Stimulated activated CD8-positive, alpha-beta memory T cell treated with anti-CD3 and anti-CD28 coated beads, Interleukin-2, amount 100 ng/mL, for 1 hour (primary cell): ENCODE measurements at regions not wholly inside any gene's neighbourhood (a gene's known extent, or its start where the extent isn't known, plus 50 kb on each side); places are given as distances from the start of the nearest gene placed in this dataset.

ENCODE experiments used
- DNase-seq, 2 donors: peaks; one replicate each; pipeline ENCODE4 v3.0.0-alpha.2; 2020; ENCODE audit warnings: low read depth in 2 of 2

- DNase-seq = no peak
These were observed 65.3 kb upstream of the C14orf180 start for GRCh38 chr14:104514156-104514848.

GRCh38 chr14:104515059-104515810 is 64.3 kb upstream of the C14orf180 start:
- DNase-seq = no peak

DNA sequence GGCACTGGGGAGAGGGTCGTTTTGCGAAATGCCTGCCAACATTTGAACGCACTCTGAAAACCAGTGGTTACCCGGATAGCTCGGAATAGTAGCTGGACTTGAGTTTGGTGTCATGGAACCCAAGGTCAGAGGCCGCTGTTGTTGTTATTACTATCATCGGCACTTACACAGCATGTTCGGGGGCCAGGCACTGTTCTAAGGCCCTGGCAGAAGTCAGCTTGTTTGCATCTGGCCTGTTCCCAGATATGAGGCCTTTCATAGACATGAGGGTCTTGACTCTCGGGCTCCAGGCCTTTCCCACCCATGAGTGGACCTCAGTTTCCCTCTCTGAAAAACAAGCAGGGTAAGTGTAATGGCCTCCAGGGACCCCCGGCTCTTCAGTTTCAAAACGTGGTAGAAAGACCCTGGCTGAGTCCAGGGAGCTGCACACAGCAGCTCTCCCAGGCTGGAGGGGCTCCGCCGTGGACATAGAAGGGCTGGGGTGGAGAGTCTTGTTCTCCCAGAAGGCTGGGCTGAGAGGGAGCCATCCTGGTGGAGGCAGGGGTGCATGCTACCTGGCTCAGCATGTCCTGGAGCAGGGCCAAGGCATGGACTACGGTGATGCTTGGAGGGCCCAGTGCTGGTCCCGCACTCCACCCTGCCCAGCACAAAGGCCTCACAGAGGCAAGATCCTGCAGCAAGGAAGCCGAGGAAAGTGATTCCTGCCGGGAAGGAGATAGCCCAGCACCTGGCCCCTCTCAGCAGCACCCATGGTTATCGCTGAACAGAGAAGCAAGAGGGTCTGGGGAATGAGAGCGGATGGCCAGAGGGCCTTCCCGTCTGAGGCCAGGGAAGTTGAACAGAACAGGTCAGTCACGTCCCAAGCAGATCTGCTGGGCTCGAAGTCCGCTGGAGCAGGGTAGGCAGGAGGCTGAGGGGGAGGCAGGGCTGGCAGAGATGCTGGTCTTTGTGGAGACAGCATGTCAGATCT is 63.5 kb upstream of the C14orf180 start:
- no peak for DNase-seq

- DNase-seq = no peak
These were observed 62.7 kb upstream of the C14orf180 start for GRCh38 chr14:104516906-104517305.

GRCh38 chr14:104517426-104517825 is 62.1 kb upstream of the C14orf180 start:
- no peak for DNase-seq

DNA sequence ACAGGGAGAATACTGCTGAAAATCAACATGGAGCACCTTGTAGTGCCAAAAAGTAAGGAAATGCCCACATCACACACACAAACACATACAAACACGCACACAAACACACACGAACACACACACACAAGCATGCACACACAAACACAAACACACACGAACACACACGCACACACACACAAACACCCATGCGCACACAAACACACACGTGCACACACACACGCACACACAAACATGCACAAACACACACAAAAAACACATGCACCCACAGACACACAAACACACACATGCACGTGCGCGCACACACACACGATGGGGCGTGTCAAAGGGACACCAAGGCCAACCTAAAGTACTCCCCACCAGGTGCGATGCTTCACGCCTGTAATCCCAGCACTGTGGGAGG is 61.7 kb upstream of the C14orf180 start:
- no peak for DNase-seq

GRCh38 chr14:104518659-104519350 is 60.8 kb upstream of the C14orf180 start:
- DNase-seq = no peak

- no peak for DNase-seq
These were observed 59.8 kb upstream of the C14orf180 start for GRCh38 chr14:104519721-104520120.

GRCh38 chr14:104520620-104521410 is 58.7 kb upstream of the C14orf180 start:
- DNase-seq = no peak

GRCh38 chr14:104521816-104522745 is 57.5 kb upstream of the C14orf180 start:
- no peak for DNase-seq

- no peak for DNase-seq
These were observed 56.5 kb upstream of the C14orf180 start for GRCh38 chr14:104522926-104523545.

- no peak for DNase-seq
These were observed 56.0 kb upstream of the C14orf180 start for GRCh38 chr14:104523546-104523935.

DNA sequence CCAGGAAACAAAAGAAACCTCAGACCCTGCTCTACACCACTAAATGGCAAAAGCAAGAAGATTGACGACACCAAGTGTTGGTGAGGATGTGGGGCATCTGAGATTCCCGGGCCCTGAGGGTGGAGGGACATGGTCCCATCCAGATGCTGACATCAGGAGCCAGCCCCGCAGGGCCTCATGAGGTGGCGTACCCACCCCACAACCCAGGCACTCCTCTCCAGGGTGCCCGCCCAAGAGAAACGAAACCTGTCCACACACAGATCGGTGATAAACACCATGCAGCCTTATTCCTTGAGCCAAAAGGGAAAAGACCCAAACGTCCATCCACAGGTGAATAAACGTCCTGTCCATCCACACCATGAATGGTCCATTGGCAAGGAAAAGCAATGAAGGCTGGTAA is 54.8 kb upstream of the C14orf180 start:
- DNase-seq = no peak

- DNase-seq = no peak
These were observed 52.6 kb upstream of the C14orf180 start for GRCh38 chr14:104526723-104527645.

DNA sequence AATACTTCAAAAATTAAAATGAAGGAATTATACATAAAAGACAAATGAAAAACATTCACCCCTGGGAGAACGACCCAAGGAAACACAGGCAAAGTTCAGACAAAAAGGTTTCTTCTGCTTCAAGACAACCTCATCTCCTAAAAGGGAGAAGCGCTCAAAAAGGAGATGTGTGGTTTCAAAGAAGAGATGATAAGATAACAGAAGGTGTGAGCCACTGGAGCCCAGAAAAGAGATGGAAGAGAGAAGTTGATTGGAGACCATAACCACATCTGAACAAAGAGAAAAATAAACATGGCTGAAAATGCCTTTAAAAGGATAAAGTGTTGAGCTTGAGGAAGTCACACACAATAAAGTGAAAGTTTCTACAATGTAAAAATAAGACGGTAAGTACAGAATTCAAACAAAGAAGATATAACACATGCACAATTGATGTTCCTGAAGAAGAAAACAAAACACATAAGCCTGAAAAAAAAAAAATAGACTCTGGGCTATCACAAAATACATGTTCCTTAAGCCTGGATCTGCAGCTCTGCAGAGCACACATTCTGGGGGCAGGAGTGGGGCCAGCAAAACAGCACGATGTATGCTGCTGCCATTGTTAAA is 51.6 kb upstream of the C14orf180 start:
- no peak for DNase-seq

DNA sequence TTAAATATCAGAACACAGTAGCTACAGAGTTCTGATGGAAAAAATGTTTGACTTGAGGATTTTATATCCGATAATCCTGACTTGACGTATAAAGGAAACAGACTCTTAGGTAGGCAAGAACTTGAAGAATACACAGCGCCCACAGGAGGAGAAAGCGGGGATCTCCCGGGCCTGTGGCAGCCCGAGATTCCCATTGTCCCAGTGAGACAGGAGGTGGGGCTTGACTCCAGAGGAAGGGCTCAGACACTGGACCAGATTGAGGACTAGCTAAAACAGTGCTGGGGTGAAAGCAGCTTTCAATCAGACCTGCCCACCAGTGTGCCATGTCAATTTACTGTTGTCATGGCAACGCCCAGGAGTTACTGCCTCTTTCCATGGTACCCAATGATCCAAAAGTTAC is 51.1 kb upstream of the C14orf180 start:
- DNase-seq = no peak
